ELR (cell line): ENCODE measurements at regions not wholly inside any gene's neighbourhood (a gene's known extent, or its start where the extent isn't known, plus 50 kb on each side); places are given as distances from the start of the nearest gene placed in this dataset.

Experiments
- DNase-seq: peaks from one replicate; pipeline ENCODE4 v3.0.0-alpha.2; 2015; ENCODE audit warnings: low read depth

- DNase-seq = no peak
These were observed 219.6 kb upstream of the SHH start for GRCh38 chr7:156031679-156032478.

GRCh38 chr7:156029460-156030007, 217.3 kb upstream of the SHH start:
- no peak for DNase-seq

DNA sequence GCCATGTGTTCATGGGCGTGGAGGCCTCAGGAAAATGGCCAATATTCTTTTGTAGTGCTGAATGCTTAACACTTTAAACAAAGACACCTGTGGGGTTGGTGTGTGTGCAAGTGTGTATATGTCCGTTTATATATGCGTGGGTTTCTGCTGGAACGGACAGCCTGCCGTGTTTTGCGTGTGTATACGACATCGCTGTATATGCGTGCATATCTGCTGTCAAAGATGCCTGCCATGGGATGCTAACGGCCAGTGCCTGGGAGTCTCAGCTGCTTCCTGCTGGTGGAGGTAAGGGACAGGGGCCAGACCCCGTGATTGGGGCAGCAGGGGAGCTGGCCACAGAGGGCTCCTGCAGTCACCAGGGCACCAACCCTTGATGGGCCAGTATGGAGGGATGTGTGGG, 216.3 kb upstream of the SHH start:
- no peak for DNase-seq

GRCh38 chr7:156027821-156028220, 215.6 kb upstream of the SHH start:
- no peak for DNase-seq

- DNase-seq = no peak
These were observed 214.3 kb upstream of the SHH start for GRCh38 chr7:156026603-156027002.

DNA sequence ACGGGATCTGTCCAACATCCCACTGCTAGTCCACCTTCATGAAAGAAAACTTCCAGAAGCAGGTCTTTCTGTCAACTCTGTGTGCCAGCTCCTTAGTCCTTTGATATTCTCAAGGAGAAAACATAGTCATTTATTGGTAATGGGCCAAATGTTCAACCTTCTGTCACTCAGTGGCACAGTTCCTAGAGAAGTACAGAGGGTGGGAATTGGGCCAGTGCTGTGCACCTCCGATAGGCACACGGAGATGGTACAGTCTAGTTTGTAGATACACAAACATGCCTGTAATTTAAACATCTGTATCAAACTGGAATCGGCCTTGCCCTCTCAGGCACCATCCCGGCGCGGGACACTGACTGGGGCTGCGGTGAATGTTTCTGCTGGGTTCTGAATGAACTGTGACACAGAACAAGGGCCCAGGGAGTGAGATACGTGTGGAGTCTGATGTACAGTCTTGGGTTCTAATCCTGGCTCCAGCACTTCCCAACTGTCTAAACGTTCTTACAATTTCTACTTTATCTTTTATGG, 213.9 kb upstream of the SHH start:
- no peak for DNase-seq

DNA sequence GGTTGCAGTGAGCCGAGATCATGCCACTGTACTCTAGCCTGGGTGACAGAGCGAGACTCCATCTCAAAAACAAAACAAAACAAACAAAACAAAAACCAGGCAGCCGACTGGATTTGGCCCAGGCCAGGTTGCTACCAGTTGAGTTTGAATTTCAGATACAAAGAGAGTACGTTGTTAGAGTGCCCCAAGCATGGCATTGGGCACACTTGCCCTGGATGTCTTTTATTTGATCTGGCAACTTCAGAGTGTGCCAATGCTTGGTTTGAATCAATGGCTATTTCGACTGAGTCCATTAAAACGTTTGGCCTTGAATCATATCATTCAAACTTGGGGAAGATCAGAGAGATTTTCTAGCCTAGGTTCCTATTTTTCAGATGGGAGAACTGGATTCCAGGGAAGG, 213.4 kb upstream of the SHH start:
- no peak for DNase-seq

- DNase-seq = no peak
These were observed 211.9 kb upstream of the SHH start for GRCh38 chr7:156024201-156024600.

- DNase-seq = no peak
These were observed 210.5 kb upstream of the SHH start for GRCh38 chr7:156022483-156023459.

DNA sequence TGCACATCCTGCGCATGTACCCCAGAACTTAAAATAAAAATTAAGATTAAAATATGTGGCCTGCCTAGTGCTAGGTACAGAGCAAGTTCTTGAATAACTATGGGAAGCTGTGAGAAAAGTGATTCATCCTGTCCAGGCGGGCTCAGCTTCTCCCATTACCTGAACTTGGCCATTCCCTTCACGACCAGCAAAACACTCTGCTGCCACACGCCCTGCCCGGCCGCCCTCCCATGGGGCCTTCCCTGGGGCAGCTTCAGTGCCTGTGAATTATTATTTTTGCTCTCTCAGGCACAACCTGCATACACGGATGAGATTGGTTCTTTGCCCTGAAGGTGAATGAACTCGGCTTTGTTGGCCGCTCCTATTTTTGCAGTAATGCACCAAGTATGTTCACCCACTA, 209.2 kb upstream of the SHH start:
- no peak for DNase-seq

DNA sequence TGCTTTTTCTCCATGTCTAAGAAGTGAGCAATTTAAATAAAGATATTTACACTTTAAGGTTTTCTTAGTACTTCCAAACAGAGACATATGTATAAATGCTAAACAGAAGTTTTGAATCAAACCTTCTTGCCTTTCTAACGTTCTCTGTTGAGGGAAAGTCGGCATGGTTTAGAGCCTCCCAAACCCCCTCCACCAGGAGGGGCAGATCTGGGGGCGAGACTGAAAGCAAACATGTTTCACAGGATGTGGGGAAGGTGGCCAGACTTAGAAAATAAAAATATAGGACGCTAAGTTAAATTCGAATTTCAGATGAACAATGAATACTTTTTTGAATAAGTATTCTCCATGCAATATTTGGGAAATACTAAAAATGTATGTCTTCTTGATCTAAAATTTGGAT, 208.3 kb upstream of the SHH start:
- no peak for DNase-seq

DNA sequence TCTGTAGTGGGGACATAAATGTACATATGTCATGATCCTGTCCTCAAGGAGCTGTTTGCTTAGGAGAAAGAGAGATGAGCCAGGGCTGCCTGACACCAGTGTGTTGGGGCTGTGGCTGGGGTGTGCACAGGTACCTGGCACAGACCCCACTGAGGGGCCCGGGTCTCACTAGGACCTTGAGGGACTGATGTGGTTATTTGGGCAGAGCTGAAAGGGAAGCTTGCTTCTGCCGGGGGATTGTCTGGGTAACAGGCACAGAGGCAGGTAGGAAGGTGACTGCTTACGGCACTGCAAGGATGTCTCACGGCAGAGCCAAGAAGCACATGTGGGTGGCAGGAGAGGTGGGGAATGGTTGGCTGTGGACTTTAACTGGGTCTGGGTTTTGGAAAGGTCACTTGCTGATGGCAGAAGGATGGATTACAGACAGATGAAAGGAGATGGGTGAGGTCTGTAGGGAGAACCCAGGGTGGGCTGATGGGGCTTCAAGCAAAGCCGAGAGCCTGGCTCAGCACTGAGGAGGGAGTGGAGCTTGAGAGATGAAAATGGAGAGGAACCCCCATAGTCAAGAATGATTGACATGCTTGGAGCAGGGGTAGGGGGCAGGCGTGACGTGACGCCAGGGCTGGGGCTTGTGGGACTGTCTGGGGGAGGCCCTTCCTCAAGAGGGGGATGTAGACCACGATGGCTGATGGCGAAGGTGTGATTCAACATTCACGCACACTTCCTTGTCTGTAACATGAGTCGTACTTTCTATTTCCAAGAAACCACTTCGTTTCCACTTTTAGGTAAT, 207.7 kb upstream of the SHH start:
- DNase-seq = no peak

DNA sequence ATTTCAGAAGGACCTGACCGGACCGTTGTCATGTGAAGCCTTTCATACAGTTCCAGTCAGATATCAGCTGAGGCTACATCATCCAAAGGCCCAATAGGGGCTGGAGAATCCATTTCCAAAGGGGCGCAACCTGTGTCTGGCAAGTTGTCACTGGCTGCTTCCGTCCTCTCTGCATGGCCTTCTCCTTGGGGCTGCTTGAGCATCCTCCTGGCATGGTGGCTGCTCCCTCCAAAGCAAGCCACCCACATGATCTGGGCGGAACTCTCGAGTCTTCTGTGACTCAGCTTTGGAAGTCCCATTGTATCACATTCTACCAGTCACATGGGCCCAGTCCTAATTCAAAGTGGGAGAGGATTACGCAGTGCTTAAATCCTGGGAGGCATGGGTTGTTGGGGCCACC, 207.0 kb upstream of the SHH start:
- DNase-seq = no peak

DNA sequence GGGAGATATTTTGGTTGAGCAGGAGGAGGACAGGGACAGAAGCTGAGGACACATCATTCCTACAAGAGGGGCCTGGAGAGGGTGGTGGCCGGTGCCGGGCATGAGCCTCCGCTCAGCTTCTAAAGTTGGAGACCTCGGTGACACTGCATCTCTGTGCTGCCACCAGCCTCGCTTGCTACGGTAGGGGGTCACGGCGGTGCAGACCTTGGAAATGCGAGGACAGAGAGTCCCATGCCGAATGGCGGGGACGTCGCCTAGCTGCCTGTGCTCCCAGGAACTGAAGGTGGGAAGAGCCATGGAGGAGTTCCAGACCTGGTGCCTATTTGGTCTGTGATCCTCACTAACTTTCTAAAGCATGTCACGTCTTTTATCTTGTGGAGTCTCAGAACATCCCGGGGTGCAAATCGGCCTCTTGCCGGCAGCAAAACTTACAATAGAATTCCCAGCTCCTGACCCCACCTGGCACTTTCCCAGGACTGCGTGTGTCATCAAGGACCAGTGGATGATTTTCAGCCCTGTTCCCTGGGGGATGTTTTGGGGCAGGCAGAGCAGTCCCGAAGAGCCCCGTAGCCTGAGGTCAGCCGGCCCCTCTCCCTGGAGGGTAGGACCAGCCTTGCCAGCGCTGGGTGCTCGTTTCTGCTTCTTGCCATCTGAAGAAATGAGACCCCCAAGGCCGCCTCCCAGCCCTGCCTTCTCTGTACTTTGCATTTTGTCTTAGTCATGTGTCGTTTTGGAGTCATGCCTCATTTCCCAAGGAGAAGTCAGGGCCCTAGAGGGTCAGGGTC, 205.8 kb upstream of the SHH start:
- DNase-seq = no peak

GRCh38 chr7:156017431-156017830, 205.2 kb upstream of the SHH start:
- no peak for DNase-seq

GRCh38 chr7:156015237-156016020, 203.2 kb upstream of the SHH start:
- no peak for DNase-seq

GRCh38 chr7:156014808-156015207, 202.5 kb upstream of the SHH start:
- no peak for DNase-seq

DNA sequence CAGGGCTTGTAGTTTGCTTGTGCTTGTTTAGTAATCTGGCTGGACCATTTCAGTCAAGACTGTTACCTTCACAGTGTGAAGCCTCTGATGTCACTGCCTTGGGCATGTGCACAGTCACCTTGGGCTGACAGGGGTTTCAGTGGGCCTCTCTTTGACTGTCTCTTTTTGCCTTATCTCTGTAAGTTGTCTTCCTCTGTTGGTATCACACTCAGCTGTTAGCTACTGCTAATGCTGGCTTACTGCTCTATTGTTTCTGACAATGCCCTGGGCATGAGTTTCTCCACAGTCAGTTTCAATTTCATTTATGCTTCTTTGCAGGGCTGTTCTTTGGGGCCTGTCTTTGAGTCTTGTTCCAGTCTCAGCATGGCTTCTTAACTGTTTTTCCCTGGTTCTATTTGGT, 201.9 kb upstream of the SHH start:
- DNase-seq = no peak

DNA sequence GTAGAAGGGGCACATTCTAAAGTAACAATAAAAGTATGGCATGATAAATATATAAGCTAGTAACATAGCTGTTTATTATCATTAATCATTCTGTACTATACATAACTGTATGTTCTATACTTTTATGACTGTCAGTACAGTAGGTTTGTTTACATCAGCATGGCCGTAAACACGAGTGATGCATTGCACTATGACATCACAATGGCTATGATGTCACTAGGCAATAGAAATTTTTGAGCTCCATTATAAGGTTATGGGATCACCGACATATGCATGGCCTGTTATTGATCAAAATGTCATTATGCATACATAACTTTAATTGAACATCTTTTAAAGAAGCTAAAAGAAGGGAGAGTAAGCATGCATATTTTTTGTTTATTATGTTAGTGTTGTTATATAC, 200.1 kb upstream of the SHH start:
- no peak for DNase-seq

DNA sequence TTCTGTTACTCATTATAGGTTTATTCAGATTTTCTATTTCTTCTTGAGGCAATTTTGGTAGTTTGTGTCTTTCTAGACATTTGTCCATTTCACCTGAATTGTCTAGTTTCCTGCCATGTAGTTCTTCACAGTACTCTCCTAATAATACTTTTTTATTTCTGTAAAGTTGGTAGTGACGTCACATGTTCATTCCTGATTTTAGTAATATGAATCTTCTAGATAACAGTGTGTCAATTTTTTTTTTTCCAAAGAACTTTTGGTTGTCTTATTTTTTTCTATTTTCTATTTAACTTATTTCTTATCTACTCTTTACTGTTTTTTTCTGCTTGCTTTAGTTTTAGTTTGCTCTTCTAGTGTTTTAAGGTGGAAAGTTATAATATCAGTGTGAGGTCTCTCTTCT, 197.3 kb upstream of the SHH start:
- DNase-seq = no peak
